Body of pancreas (tissue), 4 donors: ENCODE measurements at regions not wholly inside any gene's neighbourhood (a gene's known extent, or its start where the extent isn't known, plus 50 kb on each side); places are given as distances from the start of the nearest gene placed in this dataset.

ENCODE experiments used
- CTCF ChIP-seq, 7 experiments: fragments of 450-650 bp in 4 of 7; fragments of 200-600 bp in 3 of 7; sonication (generic) in 3 of 7; IDR thresholded peaks; one replicate each; pipeline ENCODE4 v1.5.1; 2016 to 2019; ENCODE audit warnings: antibody characterized with exemption in 7 of 7
- POLR2A ChIP-seq, 3 donors: fragments of 450-650 bp; IDR thresholded peaks; one replicate each; pipeline ENCODE4 v1.6.1; 2016; ENCODE audit warnings: antibody characterized with exemption in 3 of 3, mild to moderate bottlenecking in 2 of 3

GRCh38 chr13:48158290-48158689, 63.4 kb upstream of the MED4 start:
- no peak for TF ChIP-seq CTCF (IDR thresholded peaks at IDR 0.05)
- no peak for TF ChIP-seq POLR2A (IDR thresholded peaks at IDR 0.05)
